A673 (cell line): ENCODE measurements at regions not wholly inside any gene's neighbourhood (a gene's known extent, or its start where the extent isn't known, plus 50 kb on each side); places are given as distances from the start of the nearest gene placed in this dataset.

Experiments
- BruUV-seq: library from RNA; stranded (reverse); fragments of 400-500 nt; replicated peaks from 2 replicates; lab custom pipeline; 2021; lab: Mats Ljungman, UMichigan
- CTCF ChIA-PET: fragments of 300-600 bp; sonication (Branson Sonifier 250); formaldehyde crosslinking; loops from one replicate; lab custom pipeline; 2022; ENCODE audit warnings: antibody characterized with exemption; lab: Charles Lee
- POLR2A ChIA-PET: fragments of 300-600 bp; sonication (Branson Sonifier 250); formaldehyde crosslinking; loops from one replicate; lab custom pipeline; 2022; ENCODE audit warnings: antibody characterized with exemption; ENCODE audit not compliant: low non-redundant PET; lab: Charles Lee
- DNase-seq: peaks from one replicate; pipeline ENCODE4 v3.0.0-alpha.2; 2015; ENCODE audit warnings: low spot score
- H3K27ac ChIP-seq: fragments of 200-600 bp; sonication (generic); 2 replicates; pipeline ENCODE4 v1.5.1; 2016; ENCODE audit warnings: mixed run types, low read depth, mild to moderate bottlenecking, mixed read lengths, antibody characterized with exemption, low read length; ENCODE audit not compliant: poor library complexity, severe bottlenecking
- H3K27me3 ChIP-seq: fragments of 200-600 bp; sonication (generic); replicated peaks from 2 replicates; pipeline ENCODE4 v1.6.1; 2017; ENCODE audit warnings: mixed run types, low read depth, mild to moderate bottlenecking, mixed read lengths, antibody characterized with exemption, low read length; ENCODE audit not compliant: insufficient read depth, poor library complexity
- H3K36me3 ChIP-seq: fragments of 200-600 bp; sonication (generic); 2 replicates; pipeline ENCODE4 v1.6.1; 2016; ENCODE audit warnings: mixed run types, mild to moderate bottlenecking, mixed read lengths, antibody characterized with exemption, low read length; ENCODE audit not compliant: insufficient read depth, poor library complexity, severe bottlenecking
- H3K4me1 ChIP-seq: fragments of 200-600 bp; sonication (generic); 2 replicates; pipeline ENCODE4 v1.6.1; 2017; ENCODE audit warnings: mixed run types, mild to moderate bottlenecking, mixed read lengths, antibody characterized with exemption, low read length; ENCODE audit not compliant: insufficient read depth, poor library complexity, severe bottlenecking
- H3K4me3 ChIP-seq: fragments of 200-600 bp; sonication (generic); 2 replicates; pipeline ENCODE4 v1.5.1; 2016; ENCODE audit warnings: low read depth, mixed run types, mild to moderate bottlenecking, mixed read lengths, low read length; ENCODE audit not compliant: poor library complexity, severe bottlenecking
- H3K9me3 ChIP-seq: fragments of 200-600 bp; sonication (generic); 2 replicates; pipeline ENCODE4 v1.6.1; 2016; ENCODE audit warnings: mixed run types, low read depth, mild to moderate bottlenecking, mixed read lengths, antibody characterized with exemption, low read length; ENCODE audit not compliant: poor library complexity, severe bottlenecking
- CTCF ChIP-seq: fragments of 300-800, 200-600 bp; sonication (generic); conservative IDR thresholded peaks from 2 replicates; pipeline ENCODE4 v1.5.1; 2017; ENCODE audit warnings: low read depth, mild to moderate bottlenecking, antibody characterized with exemption, low read length, moderate library complexity, mixed read lengths
- EZH2 ChIP-seq: fragments of 200-600 bp; sonication (generic); IDR thresholded peaks from 2 replicates; pipeline ENCODE4 v1.6.1; 2017; ENCODE audit warnings: borderline replicate concordance, low read depth, mild to moderate bottlenecking, mixed read lengths, antibody characterized with exemption, low read length; ENCODE audit not compliant: poor library complexity, severe bottlenecking
- intact Hi-C: fragments of 100-400 bp; cut with micrococcal nuclease; formaldehyde crosslinking; loops from one replicate; pipeline ENCODE4 v1.10.0; 2022; ENCODE audit not compliant: unreplicated experiment

GRCh38 chr14:34299360-34299759, 162.7 kb downstream of the SPTSSA start:
- intact Hi-C loops = no loop called here
- Histone ChIP-seq H3K4me1 (no peaks in the 10 kb centered on the region), H3K4me3 (no peak overlapping the region), H3K36me3 (no peaks in the 10 kb centered on the region), H3K27ac (no peak overlapping the region), H3K27me3 (no peaks in the 10 kb centered on the region), H3K9me3 (no peaks in the 10 kb centered on the region)
- no peak for DNase-seq
- CTCF ChIA-PET = no interaction called here
- BruUV-seq = no TSS peak
- TF ChIP-seq CTCF = no peak
- no peak for TF ChIP-seq EZH2
- POLR2A ChIA-PET = no interaction called here

GRCh38 chr14:34297786-34298520, 164.1 kb downstream of the SPTSSA start:
- intact Hi-C loops = no loop called here
- POLR2A ChIA-PET = no interaction called here
- H3K27ac ChIP-seq = no peak overlapping the region
- no peaks in the 10 kb centered on the region for H3K36me3 ChIP-seq
- no TSS peak for BruUV-seq
- no peak for DNase-seq
- no peaks in the 10 kb centered on the region for H3K4me1 ChIP-seq
- H3K27me3 ChIP-seq = no peaks in the 10 kb centered on the region
- CTCF ChIA-PET = no interaction called here
- H3K9me3 ChIP-seq = no peaks in the 10 kb centered on the region
- TF ChIP-seq EZH2 (no peak), CTCF (no peak)
- no peak overlapping the region for H3K4me3 ChIP-seq

GRCh38 chr14:34283590-34283989, 178.4 kb downstream of the SPTSSA start:
- TF ChIP-seq EZH2 (no peak), CTCF (no peak)
- H3K4me3 ChIP-seq = no peak overlapping the region
- POLR2A ChIA-PET = no interaction called here

More at GRCh38 chr14:34283590-34283989, 178.4 kb downstream of the SPTSSA start:
- CTCF ChIA-PET = no interaction called here
- Histone ChIP-seq H3K27me3 (no peaks in the 10 kb centered on the region), H3K27ac (no peak overlapping the region), H3K4me1 (no peaks in the 10 kb centered on the region), H3K36me3 (no peaks in the 10 kb centered on the region), H3K9me3 (no peaks in the 10 kb centered on the region)
- intact Hi-C loops = no loop called here
- BruUV-seq = no TSS peak
- no peak for DNase-seq
